ENCODE measurements at regions not wholly inside any gene's neighbourhood (a gene's known extent, or its start where the extent isn't known, plus 50 kb on each side); places are given as distances from the start of the nearest gene placed in this dataset.

- no peak for TF ChIP-seq GLIS3 (CRISPR knock-in tag; IDR thresholded peaks at IDR 0.05)
These were observed 62.5 kb upstream of the GHR start (continued) for GRCh38 chr5:42360616-42361314.

GRCh38 chr5:42361315-42361688, 61.9 kb upstream of the GHR start:
- no peak for ATAC-seq
- TF ChIP-seq GLIS3 (CRISPR knock-in tag; IDR thresholded peaks at IDR 0.05), result no peak
- no peak for TF ChIP-seq SNAI2 (CRISPR knock-in tag; IDR thresholded peaks at IDR 0.05)
- no peak for TF ChIP-seq ZNF70 (CRISPR knock-in tag; IDR thresholded peaks at IDR 0.05)
- no peak for TF ChIP-seq ISL1 (CRISPR knock-in tag; IDR thresholded peaks at IDR 0.05)
- no peak for TF ChIP-seq TCF4 (CRISPR knock-in tag; IDR thresholded peaks at IDR 0.05; ENCODE audit: borderline replicate concordance)
- no peak for TF ChIP-seq ZFP3 (CRISPR knock-in tag; IDR thresholded peaks at IDR 0.05)
- no peak for TF ChIP-seq PATZ1 (CRISPR knock-in tag; IDR thresholded peaks at IDR 0.05; ENCODE audit: borderline replicate concordance)
- TF ChIP-seq ARNTL (CRISPR knock-in tag; IDR thresholded peaks at IDR 0.05; ENCODE audit: borderline replicate concordance, low read depth), result no peak
- TF ChIP-seq ZFP30 (CRISPR knock-in tag; IDR thresholded peaks at IDR 0.05), result no peak
- TF ChIP-seq TOX (CRISPR knock-in tag; IDR thresholded peaks at IDR 0.05; ENCODE audit: borderline replicate concordance), result no peak
- no peak for TF ChIP-seq OSR1 (CRISPR knock-in tag; IDR thresholded peaks at IDR 0.05)
- no peak for TF ChIP-seq CSRNP3 (CRISPR knock-in tag; IDR thresholded peaks at IDR 0.05)
- no peak for TF ChIP-seq ZNF565 (CRISPR knock-in tag; conservative IDR thresholded peaks at IDR 0.05; ENCODE audit: low read depth)
- no peak for TF ChIP-seq BACH2 (CRISPR knock-in tag; IDR thresholded peaks at IDR 0.05; ENCODE audit: borderline replicate concordance)
- TF ChIP-seq CREB5 (CRISPR knock-in tag; IDR thresholded peaks at IDR 0.05; ENCODE audit: low read depth), result no peak
- TF ChIP-seq RARB (CRISPR knock-in tag; IDR thresholded peaks at IDR 0.05), result no peak
- no peak for TF ChIP-seq POU6F1 (CRISPR knock-in tag; IDR thresholded peaks at IDR 0.05; ENCODE audit: borderline replicate concordance, low read depth)
- TF ChIP-seq CSDC2 (CRISPR knock-in tag; IDR thresholded peaks at IDR 0.05), result no peak
- no peak for TF ChIP-seq ESRRG (CRISPR knock-in tag; IDR thresholded peaks at IDR 0.05)
- TF ChIP-seq PPARA (CRISPR knock-in tag; IDR thresholded peaks at IDR 0.05; ENCODE audit: borderline replicate concordance), result no peak

GRCh38 chr5:42366051-42366450, 57.2 kb upstream of the GHR start:
- TF ChIP-seq GLIS3 (CRISPR knock-in tag; IDR thresholded peaks at IDR 0.05) (no peak), RARB (CRISPR knock-in tag; IDR thresholded peaks at IDR 0.05) (no peak), ZFP3 (CRISPR knock-in tag; IDR thresholded peaks at IDR 0.05) (no peak), PATZ1 (CRISPR knock-in tag; IDR thresholded peaks at IDR 0.05; ENCODE audit: borderline replicate concordance) (no peak), OSR1 (CRISPR knock-in tag; IDR thresholded peaks at IDR 0.05) (no peak), ZNF565 (CRISPR knock-in tag; conservative IDR thresholded peaks at IDR 0.05; ENCODE audit: low read depth) (no peak), SNAI2 (CRISPR knock-in tag; IDR thresholded peaks at IDR 0.05) (no peak), ZC3H10 (CRISPR knock-in tag; IDR thresholded peaks at IDR 0.05) (no peak), CSDC2 (CRISPR knock-in tag; IDR thresholded peaks at IDR 0.05) (no peak), BACH2 (CRISPR knock-in tag; IDR thresholded peaks at IDR 0.05; ENCODE audit: borderline replicate concordance) (no peak), TSHZ2 (CRISPR knock-in tag; IDR thresholded peaks at IDR 0.05) (no peak), CSRNP3 (CRISPR knock-in tag; IDR thresholded peaks at IDR 0.05) (no peak), ZNF70 (CRISPR knock-in tag; IDR thresholded peaks at IDR 0.05) (no peak), POU6F1 (CRISPR knock-in tag; IDR thresholded peaks at IDR 0.05; ENCODE audit: borderline replicate concordance, low read depth) (no peak), PPARA (CRISPR knock-in tag; IDR thresholded peaks at IDR 0.05; ENCODE audit: borderline replicate concordance) (no peak)

More at GRCh38 chr5:42366051-42366450, 57.2 kb upstream of the GHR start:
- no peak for ATAC-seq
